ELR (cell line): ENCODE measurements at regions not wholly inside any gene's neighbourhood (a gene's known extent, or its start where the extent isn't known, plus 50 kb on each side); places are given as distances from the start of the nearest gene placed in this dataset.
"Not testable (repeated sequence)": the region's sequence is repeated elsewhere in the genome, so short reads cannot be mapped to it uniquely, and the experiment has no call there.

Experiments used
- DNase-seq: peaks from one replicate; pipeline ENCODE4 v3.0.0-alpha.2; 2015; ENCODE audit warnings: low read depth

DNA sequence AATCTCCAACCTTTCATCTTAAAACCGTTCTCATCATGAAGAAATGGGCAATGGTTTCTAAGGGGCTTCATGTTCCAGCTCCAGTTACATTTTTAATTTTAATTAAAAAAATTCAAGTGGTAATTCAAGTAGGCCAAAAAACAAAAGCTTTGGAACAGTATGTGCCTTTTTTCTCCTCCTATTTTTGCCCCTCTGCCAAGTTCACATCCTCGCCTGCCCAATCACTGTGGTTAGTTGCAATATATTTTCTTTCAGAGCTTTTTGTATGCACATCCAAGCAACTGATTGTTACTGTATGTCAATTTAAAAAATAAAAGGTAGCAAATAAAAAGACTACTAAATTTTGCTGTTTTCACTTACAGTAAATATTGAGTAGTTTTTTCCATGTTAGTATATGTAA is 99.8 kb upstream of the B3GAT2 start:
- no peak for DNase-seq

DNA sequence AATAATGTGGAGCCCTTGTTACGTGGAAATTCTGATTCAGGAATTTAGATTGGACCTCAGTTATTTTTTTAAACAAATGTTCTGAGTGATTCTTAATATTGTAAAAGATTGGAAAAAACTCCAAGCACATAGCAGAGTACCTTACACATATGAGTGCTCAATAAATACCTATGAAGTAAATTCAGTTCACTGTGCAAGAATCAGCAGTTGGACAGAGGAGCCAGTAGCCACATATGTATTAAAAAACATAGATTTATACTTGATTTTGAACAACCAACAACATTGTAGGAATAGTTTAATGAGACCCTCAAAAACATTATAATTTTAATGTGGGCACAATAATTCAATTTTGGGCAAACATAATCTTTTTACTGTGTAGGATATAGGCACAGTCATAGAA is 109.3 kb upstream of the B3GAT2 start:
- DNase-seq: no peak

DNA sequence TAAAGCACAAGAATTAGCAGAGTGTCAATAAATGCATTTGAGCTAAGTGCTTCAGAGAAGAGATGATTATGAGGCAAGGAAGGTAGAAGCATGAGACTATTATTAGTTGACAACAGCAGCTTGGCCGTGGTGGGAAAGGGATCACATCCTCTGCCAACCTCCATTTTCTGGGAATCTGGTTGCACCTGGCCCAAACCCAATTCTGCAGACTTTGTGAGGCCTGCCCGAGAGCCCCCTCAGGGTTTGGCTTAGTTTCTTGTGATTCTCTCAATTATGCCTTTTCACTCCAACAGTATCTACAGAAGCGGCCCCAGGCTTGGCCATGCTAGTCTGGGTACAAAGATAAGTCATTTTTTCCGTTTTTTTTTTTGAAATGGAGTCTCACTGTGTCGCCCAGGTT is 111.0 kb upstream of the B3GAT2 start:
- DNase-seq: no peak

DNA sequence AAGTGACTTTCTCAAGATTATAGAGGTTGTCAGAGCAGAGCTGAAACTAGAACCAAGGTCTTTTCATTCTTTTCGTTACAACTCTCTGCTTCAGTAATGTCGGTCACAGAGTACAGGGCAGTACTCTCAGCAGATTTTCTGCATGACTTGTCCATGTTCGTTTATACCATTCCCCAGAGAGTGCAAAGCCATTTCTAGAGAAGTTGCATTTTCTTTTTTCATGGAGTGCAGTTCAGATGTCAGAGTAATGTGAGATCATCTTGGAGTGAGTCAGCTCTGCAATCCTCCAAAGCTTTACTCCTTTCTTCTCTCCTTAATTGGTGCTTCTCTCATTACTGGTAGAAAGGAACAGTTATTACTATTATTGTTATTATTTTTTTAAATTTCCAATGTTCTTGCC is 115.6 kb upstream of the B3GAT2 start:
- no peak for DNase-seq

DNA sequence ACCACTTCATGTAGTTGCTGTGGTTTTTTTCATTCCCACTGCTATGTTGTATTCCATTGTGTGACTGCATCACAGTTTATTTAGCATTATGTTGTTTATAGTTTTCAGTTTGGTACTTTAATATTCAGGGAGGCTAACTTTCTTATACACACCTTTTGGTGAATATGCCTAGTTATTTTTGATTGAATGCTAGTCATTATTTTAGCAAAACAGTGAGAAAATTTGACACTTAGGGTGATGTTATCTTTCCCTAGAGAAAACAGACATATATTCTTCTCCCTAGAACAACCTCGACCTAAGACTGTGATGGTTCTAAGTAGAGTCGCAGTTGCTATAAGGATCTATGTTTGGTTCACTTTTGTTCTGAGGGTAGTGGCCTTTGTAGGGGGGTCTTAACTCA is 120.8 kb upstream of the B3GAT2 start:
- no peak for DNase-seq

DNA sequence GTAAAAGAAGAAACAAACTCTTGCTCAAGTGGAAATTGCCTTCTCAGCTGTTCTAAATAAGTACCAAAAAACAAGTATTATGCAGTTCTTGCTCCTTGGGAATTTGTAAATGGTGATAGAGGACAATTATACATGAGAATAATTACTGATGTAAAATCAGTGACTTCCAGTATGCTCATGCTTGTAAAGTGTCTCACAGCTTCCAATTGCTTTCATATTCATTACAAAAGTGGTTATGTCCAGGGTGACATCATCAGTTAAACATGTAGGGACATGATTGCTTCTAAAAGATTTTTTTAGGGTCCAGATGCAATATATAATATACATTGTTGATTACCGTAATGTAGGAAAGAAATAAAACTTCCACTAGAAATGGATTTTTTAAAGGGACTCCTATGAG is 122.8 kb upstream of the B3GAT2 start:
- peak; percentile 61 for DNase-seq

DNA sequence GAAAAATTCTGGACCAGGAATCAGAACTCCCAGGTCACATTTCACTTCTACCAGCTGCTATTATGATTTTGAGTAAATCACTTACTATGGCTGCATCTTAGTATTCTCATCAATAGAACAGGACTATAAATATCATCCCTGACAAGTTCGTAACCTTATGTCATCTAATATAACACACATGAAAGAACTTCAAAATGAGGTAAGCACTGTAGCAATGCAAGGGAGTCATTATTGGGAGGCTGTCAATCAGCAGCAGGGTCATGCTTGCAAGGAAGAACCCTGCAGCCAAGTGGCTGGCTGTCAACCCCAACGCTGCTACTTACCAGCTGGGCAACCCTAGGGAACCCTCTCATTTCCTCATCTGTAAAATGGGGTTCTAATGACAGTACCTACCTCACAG is 123.3 kb upstream of the B3GAT2 start:
- DNase-seq: no peak

DNA sequence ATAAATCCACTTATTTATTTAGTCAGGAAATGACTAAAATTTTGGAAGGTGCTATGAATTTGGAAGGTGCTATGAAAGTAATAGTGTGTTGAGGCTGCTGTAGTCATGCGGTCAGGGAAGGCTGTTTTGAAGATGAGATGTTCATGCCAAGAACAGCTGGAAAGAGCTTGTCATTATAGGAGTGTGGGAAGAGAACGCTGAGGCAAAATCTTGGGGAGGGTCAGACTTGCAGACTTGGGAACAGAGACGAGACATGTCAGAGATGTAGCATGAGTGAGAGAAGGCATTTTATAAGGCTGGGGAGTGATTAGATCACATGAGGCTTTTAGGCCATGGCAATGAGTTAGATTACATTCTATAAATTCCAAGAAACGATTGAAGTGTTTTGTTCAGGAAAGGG is 124.0 kb upstream of the B3GAT2 start:
- DNase-seq: peak; percentile 30

DNA sequence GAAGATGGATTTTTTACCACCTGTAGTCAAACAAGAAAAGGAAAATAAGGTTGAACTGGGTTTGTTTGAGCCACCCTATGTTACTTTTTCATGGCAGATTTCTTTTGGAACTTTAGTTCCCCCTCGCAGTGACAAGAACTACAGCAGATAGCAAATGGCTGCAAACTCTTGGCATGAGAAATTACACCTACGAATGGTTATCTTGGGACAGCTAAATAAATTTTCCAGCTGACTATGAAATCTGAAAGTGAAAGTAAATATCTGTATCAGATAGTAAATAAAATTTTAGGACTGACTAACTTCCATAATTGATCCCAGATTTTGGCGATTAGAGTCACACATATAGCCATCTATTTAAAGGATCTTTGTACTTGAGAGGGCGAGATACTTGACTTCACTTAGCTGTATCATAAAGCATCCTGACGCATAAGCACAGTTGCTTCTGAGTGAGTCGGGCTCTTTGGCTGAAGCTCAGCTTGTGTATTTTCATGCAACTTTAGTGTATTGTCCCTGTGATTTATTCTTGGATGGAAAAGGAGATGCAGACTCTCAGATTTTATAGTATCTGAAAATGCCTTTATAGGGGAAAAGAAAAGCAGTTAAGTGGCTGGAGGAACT is 125.3 kb upstream of the B3GAT2 start:
- peak; percentile 23 for DNase-seq

DNA sequence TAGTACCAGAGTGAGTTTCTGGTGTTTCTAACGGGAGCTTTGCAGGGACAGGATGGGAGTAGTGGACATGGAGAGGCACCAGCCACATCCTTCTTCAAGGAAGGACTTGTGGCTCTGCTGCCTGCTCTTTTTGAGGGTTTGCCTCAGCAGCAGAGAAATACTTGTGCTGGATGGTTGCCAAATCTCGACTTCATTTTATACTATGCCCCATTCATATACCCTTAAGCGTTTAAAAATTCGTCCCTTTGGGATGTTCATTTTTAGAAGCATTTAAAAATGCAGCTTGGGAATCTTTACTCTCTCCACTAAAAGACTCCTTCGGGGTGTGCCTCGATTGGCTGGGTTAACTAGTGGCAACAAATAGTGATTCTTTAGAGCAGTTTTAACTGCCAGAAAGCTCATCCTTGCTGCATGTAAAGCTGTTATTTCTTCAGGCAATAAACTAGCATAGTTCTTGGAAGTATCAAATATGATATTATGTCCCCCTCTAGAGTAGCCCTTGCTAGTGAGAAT is 126.5 kb upstream of the B3GAT2 start:
- DNase-seq: no peak

DNA sequence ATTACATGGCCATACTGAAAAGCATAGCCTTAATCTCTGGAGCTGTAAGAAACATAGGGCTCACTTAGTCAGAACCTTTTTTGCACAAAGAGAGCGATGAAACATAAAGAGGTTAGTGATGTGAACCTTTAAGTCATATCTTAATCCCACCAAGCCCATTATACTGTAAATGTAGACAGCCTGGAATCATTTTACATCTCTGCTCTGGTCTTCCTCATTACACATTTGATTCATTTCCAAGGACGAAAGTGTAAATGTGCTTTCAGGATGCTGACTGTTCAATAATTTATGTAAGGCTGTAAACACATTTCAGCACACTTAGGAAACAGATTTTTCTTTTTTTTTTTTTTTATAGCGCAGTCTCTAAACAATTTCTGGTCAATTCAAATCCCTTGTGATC is 131.3 kb upstream of the B3GAT2 start:
- no peak for DNase-seq

DNA sequence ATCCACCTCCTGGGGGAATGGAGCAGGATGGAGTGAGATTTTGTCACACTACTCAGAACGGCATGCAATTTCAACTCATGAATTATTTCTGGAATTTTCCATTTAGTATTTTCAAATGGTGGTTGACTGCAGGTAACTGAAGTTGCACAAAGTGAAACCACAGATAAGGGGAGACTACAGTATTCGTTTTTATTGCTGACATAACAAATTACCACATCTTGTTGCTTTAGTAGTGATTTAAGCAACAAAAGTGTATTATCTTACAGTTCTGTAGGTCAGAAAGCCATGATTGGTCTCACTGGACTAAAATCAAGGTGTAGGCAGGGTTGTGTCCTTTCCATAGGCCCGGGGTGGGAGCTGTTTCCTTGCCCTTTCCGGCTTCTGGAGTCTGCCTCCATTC is 133.4 kb upstream of the B3GAT2 start:
- no peak for DNase-seq

DNA sequence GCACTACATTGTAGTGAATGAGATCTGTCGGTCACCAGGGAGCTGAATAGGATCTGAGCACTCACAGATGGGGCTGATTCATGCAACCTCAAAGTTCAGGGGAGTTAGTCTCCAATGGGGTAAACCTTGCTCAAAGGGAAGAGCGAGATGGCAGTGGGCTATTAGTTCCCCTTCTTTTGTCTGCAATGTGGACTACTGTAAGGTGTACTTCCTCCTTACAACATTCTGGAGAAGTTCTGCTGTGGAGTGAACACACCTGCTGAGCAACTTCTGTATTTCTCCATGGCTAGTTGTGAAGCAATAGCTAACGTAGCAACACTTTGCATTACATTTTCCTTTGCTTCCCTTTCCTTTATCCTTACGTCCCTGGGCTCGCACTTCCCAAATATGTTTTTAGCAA is 134.3 kb upstream of the B3GAT2 start:
- DNase-seq: no peak

DNA sequence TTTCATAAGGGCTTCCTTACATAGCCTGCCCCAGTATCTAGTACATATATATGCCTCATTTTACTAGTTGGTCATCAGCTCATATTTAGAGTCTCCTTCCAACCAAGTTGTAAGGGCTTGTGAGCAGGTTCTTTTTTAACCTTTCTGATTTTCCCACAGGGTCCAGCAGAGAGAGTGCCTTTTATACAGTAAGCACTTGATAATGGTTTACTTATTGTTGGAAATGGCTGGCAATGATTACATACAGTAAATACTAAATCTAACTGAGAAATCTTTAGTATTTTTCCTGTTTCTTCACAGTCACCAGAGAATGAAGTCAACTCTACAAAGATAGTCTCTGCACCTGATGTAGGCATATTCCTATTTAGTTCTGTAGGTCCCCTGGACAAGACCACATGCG is 135.1 kb upstream of the B3GAT2 start:
- DNase-seq: no peak

DNA sequence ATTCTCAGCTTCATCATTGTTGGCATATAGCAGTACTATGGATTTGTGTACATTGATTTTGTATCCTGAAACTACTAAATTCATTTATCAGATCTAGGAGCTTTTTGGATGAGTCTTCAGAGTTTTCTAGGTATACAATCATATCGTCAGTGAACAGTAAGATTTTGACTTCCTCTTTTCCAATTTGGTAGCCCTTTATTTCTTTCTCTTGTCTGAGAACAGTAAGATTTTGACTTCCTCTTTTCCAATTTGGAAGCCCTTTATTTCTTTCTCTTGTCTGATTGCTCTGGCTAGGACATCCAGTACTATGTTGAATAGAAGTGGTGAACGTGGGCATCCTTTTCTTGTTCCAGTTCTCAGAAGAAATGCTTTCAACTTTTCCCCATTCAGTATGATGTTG is 140.4 kb upstream of the B3GAT2 start:
- not testable (repeated sequence) for DNase-seq

DNA sequence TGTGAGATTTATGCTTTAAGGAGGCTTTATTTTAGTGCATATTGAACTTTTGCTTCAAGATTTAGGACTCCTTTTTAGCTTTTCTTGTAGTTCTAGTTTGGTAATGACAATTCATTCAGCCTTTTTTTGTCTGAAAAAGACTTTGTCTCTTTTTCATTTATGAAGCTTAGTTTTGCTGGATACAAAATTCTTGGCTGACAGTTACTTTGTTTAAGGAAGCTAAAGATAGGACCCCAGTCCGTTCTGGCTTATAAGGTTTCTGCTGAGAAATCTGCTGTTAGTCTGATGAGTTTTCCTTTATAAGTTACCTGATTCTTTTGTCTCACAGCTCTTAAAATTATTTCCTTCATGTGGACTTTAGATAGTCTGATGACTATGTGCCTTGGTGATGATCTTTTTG is 142.8 kb upstream of the B3GAT2 start:
- DNase-seq: no peak

DNA sequence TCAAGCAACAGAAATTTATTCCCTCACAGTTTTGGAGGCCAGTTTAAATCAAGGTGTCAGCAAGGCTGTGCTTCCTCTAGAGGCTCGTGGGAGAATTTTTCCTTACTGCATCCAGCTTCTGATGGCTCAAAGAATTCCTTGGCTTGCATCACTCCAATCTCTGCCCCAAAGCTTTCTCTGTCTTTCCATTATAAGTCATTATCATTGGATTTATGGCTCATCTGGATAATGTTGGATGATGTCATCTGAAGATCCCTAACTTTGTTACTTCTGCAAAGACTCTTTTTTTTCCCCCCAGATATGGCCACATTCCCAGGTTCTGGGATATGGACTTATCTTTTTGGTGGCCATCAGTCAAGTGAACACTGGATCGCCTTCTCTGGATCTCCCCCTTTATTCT is 146.3 kb upstream of the B3GAT2 start:
- no peak for DNase-seq

DNA sequence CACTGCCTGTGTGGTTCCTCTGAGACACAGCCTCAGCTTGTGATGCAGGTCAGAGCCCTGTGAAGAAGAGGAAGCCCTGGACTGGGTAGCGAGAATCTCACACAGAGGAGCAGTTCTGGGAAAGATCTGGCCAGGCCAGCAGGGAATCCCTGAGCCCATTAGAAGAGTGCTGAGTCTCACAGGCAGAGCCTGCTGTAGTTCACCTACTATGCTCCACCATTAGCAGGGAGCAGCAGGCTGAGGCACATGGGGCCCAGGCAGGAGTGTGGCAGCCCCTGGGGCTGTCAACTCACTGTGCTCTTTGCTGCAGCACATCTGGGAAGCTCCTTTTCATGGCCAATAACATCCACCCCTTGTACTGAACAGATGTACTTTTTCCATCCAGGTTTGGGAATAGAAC is 146.8 kb upstream of the B3GAT2 start:
- no peak for DNase-seq

DNA sequence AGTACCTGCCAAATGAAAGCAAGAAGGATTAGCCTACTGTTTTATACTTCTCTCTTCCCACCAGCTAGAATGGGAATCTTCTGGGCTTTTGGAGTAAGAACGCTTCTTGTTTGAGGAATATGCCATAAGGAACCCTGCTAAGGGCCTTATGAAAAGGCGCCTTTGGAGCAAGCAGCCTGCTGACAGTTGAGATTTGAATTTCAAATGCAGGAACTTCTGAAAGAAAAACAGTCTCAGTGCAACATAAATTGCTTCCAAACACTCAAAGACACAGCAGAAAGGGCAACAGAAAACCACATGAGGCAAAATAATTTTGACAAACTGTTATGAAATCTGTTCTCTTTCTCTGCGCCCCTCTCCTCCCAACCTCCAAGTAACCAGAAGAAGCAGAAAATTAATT is 149.4 kb upstream of the B3GAT2 start:
- DNase-seq: no peak

DNA sequence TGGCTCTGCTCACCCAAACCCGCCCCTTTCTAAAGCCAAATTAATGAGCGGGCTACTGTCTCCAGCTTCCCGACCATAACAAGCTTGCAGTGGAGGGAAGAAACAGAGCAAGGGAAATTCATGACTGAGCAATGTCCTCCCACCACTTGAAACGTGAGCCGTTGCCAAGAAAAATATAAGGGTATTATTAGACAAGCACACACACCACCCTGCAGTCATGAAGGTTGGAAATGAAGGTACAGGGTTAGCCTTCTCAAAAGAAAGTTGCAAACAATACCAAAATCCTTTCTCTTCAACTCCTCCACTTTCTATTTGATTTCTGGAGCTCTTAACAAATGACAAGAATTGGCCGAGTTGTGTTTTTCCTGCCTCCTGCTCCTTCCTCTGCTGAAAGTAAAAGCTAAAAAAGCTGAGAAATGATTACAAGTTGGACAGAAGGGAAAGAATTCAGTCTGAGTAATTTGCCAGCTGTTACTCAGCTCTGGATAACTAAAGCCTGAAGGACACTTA is 151.1 kb upstream of the B3GAT2 start:
- DNase-seq: peak; percentile 72

DNA sequence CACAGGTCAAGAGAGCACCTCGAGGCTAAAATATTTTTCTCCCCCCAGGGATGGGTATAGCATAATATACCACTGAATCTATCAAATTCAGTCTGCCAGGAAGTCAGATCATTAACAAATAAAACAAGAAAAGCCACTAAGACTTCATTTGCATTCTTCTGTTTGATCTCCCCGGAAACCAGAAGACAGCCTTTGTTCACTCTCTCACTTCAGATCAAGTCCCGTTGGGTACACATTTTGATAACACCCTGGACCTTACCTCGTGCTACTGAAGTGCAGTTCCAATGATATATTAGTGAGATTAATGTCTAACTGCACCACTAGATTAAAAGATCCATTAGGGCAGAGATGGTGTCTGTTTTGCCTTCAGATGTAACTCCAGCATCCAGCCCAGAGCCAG is 157.7 kb upstream of the B3GAT2 start:
- DNase-seq: no peak

DNA sequence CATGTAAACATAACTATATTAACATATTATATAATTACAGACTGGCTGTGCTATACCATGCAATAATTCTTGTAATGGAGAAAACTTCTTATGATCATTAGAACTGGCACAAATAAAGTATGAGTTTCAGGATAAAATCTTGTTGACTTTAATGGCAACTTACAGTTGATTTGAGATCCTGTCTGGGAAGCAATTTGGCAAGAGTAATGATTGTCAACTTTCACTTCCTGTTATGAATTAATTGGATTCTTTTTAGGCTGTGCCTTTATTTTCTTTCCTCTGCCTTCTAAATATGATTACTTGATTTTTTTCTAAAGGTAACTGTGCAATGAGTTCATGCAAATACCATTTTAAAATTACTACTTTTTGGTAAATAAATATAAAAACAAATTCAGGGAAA is 158.1 kb upstream of the B3GAT2 start:
- DNase-seq: no peak

DNA sequence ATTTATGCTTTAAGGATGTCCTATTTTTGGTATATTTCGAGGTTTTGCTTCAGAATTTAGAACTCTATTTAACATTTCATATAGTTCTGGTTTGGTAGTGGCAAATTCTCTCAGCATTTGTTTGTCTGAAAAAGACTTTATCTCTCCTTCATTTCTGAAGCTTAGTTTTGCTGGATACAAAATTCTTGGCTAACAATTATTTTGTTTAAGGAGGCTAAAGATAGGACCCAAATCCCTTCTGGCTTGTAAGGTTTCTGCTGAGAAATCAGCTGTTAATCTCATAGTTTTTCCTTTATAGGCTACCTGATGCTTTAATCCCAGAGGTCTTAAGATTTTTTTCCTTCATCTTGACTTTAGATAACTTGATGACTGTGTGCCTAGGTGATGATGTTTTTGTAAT is 162.7 kb upstream of the B3GAT2 start:
- no peak for DNase-seq

DNA sequence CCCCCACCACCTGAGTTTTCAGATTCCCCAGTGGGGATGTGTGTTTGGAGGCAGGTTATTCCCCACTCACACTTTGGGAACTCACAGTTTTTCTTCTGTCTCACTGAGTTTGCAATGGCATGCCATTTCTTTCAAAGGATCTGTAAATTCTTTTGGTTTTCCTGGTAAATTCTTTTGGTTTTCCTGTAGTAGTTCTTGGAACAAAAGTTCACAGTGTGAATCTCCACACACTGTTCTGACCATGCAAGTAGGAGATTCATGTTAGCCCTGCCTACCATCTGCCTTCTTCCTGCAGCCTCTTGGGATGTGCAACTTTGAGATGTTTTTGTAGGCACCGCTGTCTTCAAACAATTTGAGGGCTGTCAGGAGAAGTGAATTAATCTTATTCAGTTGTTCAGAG is 165.6 kb upstream of the OGFRL1 start:
- no peak for DNase-seq

DNA sequence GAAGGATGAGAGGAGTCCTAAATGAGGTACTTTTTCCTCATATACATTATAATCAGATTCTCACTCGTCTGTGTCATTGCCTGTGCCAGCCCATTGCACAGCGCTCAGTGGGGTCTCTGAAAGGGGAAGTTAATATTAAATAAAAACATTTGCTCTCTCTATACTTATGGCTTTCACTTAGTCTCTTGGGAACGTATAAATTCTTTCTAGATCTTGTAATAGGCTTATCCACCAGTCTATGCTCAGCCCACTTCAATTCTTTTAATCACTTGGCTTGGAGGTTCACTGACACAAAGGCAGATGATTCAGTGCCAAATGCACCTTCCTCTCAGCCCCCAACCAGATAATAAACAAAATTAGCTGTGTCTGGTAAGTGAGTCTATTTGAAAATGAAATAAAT is 164.3 kb upstream of the OGFRL1 start:
- no peak for DNase-seq
